Esophagus muscularis mucosa (tissue), 4 donors: ENCODE measurements at regions not wholly inside any gene's neighbourhood (a gene's known extent, or its start where the extent isn't known, plus 50 kb on each side); places are given as distances from the start of the nearest gene placed in this dataset.

Source experiments
- DNase-seq: peaks from one replicate; pipeline ENCODE4 v3.0.0-alpha.2; 2017; ENCODE audit errors: extremely low spot score
- H3K27ac ChIP-seq, 4 donors: fragments of 200-600 bp; sonication (generic); replicated peaks in 1 of 4; 1 replicate in 3 of 4; 2 replicates in 1 of 4; pipeline ENCODE4 v1.5.1; 2016 to 2019; ENCODE audit warnings: mild to moderate bottlenecking in 1 of 4
- H3K27me3 ChIP-seq, 4 donors: fragments of 200-600 bp; sonication (generic); one replicate each; pipeline versions ENCODE4 v1.5.1 to v1.6.0; 2016 to 2019
- H3K36me3 ChIP-seq, 4 donors: fragments of 200-600 bp; sonication (generic); one replicate each; pipeline ENCODE4 v1.5.1; 2016 to 2019
- H3K4me1 ChIP-seq, 4 donors: fragments of 200-600 bp; sonication (generic); one replicate each; pipeline ENCODE4 v1.5.1; 2016 to 2019
- H3K4me3 ChIP-seq, 4 donors: fragments of 200-600 bp; sonication (generic); 1 replicate in 2 of 4; 2 replicates in 2 of 4; pipeline ENCODE4 v1.5.1; 2016 to 2019; ENCODE audit warnings: mild to moderate bottlenecking in 4 of 4, moderate library complexity in 1 of 4
- H3K9me3 ChIP-seq, 4 donors: fragments of 200-600 bp; sonication (generic); 1 replicate in 3 of 4; 2 replicates in 1 of 4; pipeline ENCODE4 v1.5.1; 2016 to 2019
- EP300 ChIP-seq: sonication (generic); formaldehyde crosslinking; IDR thresholded peaks from one replicate; pipeline ENCODE4 v1.6.1; 2017; ENCODE audit warnings: antibody characterized with exemption
- POLR2A ChIP-seq: fragments of 450-650 bp; IDR thresholded peaks from one replicate; pipeline ENCODE4 v1.6.1; 2017; ENCODE audit warnings: antibody characterized with exemption, moderate library complexity, mild to moderate bottlenecking, low read depth
- POLR2AphosphoS5 ChIP-seq, 2 donors: sonication (generic); formaldehyde crosslinking; IDR thresholded peaks; one replicate each; pipeline ENCODE4 v1.6.1; 2017; ENCODE audit warnings: antibody characterized with exemption in 2 of 2
- whole genome bisulfite sequencing: methylation state at CpG from one replicate; pipeline ENCODE4 v1.1.5; 2018; 5-methylcytosine and 5-hydroxymethylcytosine counted together
- intact Hi-C: fragments of 100-400 bp; cut with DNase I; formaldehyde crosslinking; loops from one replicate; pipeline ENCODE4 v1.15.1; 2023
- TF ChIP-seq, protein P1 (sequence below), 3 experiments: fragments of 200-600 bp in 2 of 3; fragments of 450-650 bp in 1 of 3; sonication (generic) in 2 of 3; IDR thresholded peaks; one replicate each; pipeline ENCODE4 v1.5.1; 2017 to 2019; ENCODE audit warnings: antibody characterized with exemption in 3 of 3, mild to moderate bottlenecking in 2 of 3, moderate library complexity in 1 of 3

DNA sequence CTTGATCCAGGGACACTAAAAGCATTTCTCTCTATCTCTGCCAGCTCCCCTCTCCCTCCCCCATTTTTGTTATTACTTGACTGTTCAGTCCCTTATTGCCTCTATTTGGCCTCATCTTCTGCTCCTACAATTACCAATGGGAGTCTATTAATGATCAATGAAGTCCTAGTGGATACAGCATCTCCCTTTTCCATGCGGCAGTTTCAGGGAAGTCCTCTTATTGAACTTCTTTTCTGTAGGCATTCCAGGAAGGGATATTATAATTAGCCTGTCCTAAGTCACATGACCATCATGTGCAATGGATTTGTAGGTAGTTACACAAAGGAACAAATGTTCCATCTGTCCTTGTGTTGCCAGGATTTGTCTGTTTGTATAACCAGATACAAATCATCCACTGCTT lies 495.1 kb upstream of the CNTNAP5 start:
- no peaks in the 10 kb centered on the region for H3K27me3 ChIP-seq
- H3K9me3 ChIP-seq, result no peaks in the 10 kb centered on the region
- no peak overlapping the region for H3K27ac ChIP-seq
- peaks cover 0 to 3% (median 0%) of the 10 kb centered on the region in 4 donors for H3K4me1 ChIP-seq
- TF ChIP-seq EP300, result no peak
- TF ChIP-seq, protein P1, sequence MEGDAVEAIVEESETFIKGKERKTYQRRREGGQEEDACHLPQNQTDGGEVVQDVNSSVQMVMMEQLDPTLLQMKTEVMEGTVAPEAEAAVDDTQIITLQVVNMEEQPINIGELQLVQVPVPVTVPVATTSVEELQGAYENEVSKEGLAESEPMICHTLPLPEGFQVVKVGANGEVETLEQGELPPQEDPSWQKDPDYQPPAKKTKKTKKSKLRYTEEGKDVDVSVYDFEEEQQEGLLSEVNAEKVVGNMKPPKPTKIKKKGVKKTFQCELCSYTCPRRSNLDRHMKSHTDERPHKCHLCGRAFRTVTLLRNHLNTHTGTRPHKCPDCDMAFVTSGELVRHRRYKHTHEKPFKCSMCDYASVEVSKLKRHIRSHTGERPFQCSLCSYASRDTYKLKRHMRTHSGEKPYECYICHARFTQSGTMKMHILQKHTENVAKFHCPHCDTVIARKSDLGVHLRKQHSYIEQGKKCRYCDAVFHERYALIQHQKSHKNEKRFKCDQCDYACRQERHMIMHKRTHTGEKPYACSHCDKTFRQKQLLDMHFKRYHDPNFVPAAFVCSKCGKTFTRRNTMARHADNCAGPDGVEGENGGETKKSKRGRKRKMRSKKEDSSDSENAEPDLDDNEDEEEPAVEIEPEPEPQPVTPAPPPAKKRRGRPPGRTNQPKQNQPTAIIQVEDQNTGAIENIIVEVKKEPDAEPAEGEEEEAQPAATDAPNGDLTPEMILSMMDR (IDR thresholded peaks at IDR 0.05), result no peak
- TF ChIP-seq POLR2A, result no peak
- no peak for TF ChIP-seq POLR2AphosphoS5 (IDR thresholded peaks at IDR 0.05)
- DNase-seq, result no peak
- H3K4me3 ChIP-seq, result no peak overlapping the region
- H3K36me3 ChIP-seq, result no peaks in the 10 kb centered on the region
- intact Hi-C loops, result no loop called here
- 83% methylated on average over 1 of the region's 1 CpG for WGBS

DNA sequence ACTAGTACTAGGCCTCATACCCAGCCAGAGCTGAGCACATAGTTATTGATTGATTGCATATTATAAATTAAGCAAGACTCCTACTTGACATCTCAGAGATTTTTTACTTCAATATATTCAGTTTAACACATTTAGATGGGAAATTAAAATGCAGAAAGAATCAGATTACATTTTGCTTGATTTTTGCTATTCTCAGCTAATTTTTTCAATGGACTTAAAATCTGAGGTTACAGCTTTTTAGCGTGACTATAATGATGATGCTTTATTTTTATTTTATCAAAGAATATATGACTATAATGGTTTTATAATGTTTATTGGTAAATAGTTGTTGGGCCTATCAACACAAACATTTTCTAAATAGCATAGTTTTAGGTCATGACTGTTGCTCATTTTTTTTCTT lies 493.0 kb upstream of the CNTNAP5 start:
- peaks cover 0 to 3% (median 0%) of the 10 kb centered on the region in 4 donors for H3K4me1 ChIP-seq
- H3K9me3 ChIP-seq, result no peaks in the 10 kb centered on the region
- H3K36me3 ChIP-seq, result no peaks in the 10 kb centered on the region
- H3K27ac ChIP-seq, result no peak overlapping the region
- no peak for DNase-seq
- H3K27me3 ChIP-seq, result no peaks in the 10 kb centered on the region
- 95% methylated on average over 1 of the region's 1 CpG for WGBS
- intact Hi-C loops, result no loop called here
- no peak for TF ChIP-seq POLR2A
- H3K4me3 ChIP-seq, result no peak overlapping the region

DNA sequence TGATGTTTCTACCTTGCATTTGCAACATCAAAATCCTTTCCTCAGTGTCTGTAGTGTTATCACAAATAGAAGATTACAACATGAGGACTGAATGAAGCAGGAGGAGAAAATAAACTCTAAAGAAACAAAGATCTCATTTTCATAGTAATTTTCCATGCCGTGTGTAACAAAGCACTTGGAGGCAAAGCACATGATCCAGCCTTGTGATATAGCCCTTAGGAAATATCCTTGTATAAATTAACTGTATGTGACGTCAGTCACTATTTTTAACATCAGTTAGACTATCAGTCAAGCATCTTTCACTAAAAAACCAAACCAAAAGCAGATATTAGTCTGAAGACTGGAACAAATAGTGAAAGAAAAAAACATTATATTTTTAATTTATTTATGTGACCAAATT lies 492.1 kb upstream of the CNTNAP5 start:
- Histone ChIP-seq H3K36me3 (no peaks in the 10 kb centered on the region), H3K27me3 (no peaks in the 10 kb centered on the region), H3K9me3 (peaks cover 0 to 6% (median 0%) of the 10 kb centered on the region in 4 donors), H3K4me1 (peaks cover 0 to 3% (median 0%) of the 10 kb centered on the region in 4 donors), H3K27ac (no peak overlapping the region), H3K4me3 (no peak overlapping the region)
- intact Hi-C loops, result no loop called here
- WGBS, result 44% methylated on average over 2 of the region's 2 CpGs
- no peak for DNase-seq
- TF ChIP-seq, protein P1 (IDR thresholded peaks at IDR 0.05), result no peak
- TF ChIP-seq EP300 (no peak), POLR2A (no peak), POLR2AphosphoS5 (IDR thresholded peaks at IDR 0.05) (no peak)

DNA sequence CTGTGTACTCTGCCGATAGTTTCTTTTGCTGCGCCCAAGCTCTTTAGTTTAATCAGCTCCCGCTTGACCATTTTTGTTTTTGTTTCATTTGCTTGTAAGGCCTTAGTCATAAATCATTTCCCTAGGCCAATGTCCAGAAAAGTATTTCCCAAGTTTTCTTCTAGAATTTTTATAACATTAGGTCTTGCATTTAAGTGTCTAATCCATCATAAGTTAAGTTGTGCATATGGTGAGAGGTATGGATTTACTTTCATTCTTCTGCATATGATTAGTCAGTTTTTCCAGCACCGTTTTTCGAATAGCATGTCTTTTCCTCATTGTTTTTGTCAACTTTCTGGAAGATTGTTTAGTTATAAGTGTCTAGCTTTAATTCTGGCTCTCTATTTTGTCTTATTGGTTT lies 484.8 kb upstream of the CNTNAP5 start:
- no peak for DNase-seq
- intact Hi-C loops, result no loop called here
- 60% methylated on average over 5 of the region's 5 CpGs for WGBS

DNA sequence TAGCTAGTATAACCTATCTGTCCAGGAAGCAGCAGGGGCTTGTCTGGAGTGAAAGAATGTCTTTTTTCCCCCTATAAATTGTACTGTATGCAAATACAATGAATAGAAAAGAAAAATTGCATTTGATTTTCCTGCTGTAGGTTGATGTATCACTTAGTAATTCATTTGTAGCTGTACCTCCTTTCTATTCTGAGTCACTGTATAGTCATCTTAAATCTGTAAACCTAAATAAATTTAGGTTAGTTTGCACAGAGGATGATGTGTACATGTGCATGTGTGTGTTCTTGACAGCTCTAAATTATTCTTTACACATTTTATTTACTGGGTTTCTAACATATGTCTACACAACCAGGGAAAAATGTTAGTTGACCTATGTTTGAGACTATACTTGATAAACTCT lies 478.7 kb upstream of the CNTNAP5 start:
- intact Hi-C loops, result no loop called here
- TF ChIP-seq POLR2AphosphoS5 (IDR thresholded peaks at IDR 0.05) (no peak), POLR2A (no peak), EP300 (no peak)
- TF ChIP-seq, protein P1 (IDR thresholded peaks at IDR 0.05), result no peak

More for the DNA sequence above, 484.8 kb upstream of the CNTNAP5 start:
- no peaks in the 10 kb centered on the region for H3K4me1 ChIP-seq
- no peaks in the 10 kb centered on the region for H3K36me3 ChIP-seq
- no peak overlapping the region for H3K27ac ChIP-seq
- peaks cover 0 to 6% (median 0%) of the 10 kb centered on the region in 4 donors for H3K9me3 ChIP-seq
- TF ChIP-seq POLR2AphosphoS5 (IDR thresholded peaks at IDR 0.05) (no peak), EP300 (no peak), POLR2A (no peak)
- TF ChIP-seq, protein P1 (IDR thresholded peaks at IDR 0.05), result no peak
- no peaks in the 10 kb centered on the region for H3K27me3 ChIP-seq
- no peak overlapping the region for H3K4me3 ChIP-seq

More for the DNA sequence above, 478.7 kb upstream of the CNTNAP5 start:
- H3K27me3 ChIP-seq, result no peaks in the 10 kb centered on the region
- DNase-seq, result no peak
- no peaks in the 10 kb centered on the region for H3K9me3 ChIP-seq
- H3K4me3 ChIP-seq, result no peak overlapping the region
- no peak overlapping the region for H3K27ac ChIP-seq
- H3K4me1 ChIP-seq, result no peaks in the 10 kb centered on the region
- H3K36me3 ChIP-seq, result no peaks in the 10 kb centered on the region
